ENCODE measurements at regions not wholly inside any gene's neighbourhood (a gene's known extent, or its start where the extent isn't known, plus 50 kb on each side); places are given as distances from the start of the nearest gene placed in this dataset.

GRCh38 chr15:66964791-66965190 is 100.6 kb upstream of the SMAD3 start:
- TF ChIP-seq CTCF (IDR thresholded peaks at IDR 0.05 in 8 of 11, conservative IDR thresholded peaks at IDR 0.05 in 3 of 11) (no peak), POLR2A (IDR thresholded peaks at IDR 0.05) (no peak)

Data from spleen (tissue), 7 donors.